Skeletal muscle satellite cell (primary cell): ENCODE measurements at regions not wholly inside any gene's neighbourhood (a gene's known extent, or its start where the extent isn't known, plus 50 kb on each side); places are given as distances from the start of the nearest gene placed in this dataset.

ENCODE experiments used
- H3K27me3 ChIP-seq: 2 replicates; pipeline ENCODE4 v1.7.0; 2013; ENCODE audit warnings: low read length; ENCODE audit not compliant: control insufficient read depth, insufficient read depth
- H3K36me3 ChIP-seq: 2 replicates; pipeline ENCODE4 v1.7.0; 2013; ENCODE audit warnings: mild to moderate bottlenecking, control low read depth, low read length; ENCODE audit not compliant: insufficient read depth
- H3K4me1 ChIP-seq: 2 replicates; pipeline ENCODE4 v1.7.0; 2013; ENCODE audit warnings: low read length; ENCODE audit not compliant: control insufficient read depth, insufficient read depth
- H3K4me2 ChIP-seq: 2 replicates; pipeline ENCODE4 v1.7.0; 2013; ENCODE audit warnings: mild to moderate bottlenecking, low read length
- H3K4me3 ChIP-seq: 2 replicates; pipeline ENCODE4 v1.7.0; 2013; ENCODE audit warnings: low read length
- H3K9ac ChIP-seq: 2 replicates; pipeline ENCODE4 v1.7.0; 2013; ENCODE audit warnings: mild to moderate bottlenecking, low read depth, low read length, moderate library complexity
- H3K9me3 ChIP-seq: replicated peaks from 2 replicates; pipeline ENCODE4 v1.7.0; 2013; ENCODE audit warnings: mild to moderate bottlenecking, control low read depth, low read length

DNA sequence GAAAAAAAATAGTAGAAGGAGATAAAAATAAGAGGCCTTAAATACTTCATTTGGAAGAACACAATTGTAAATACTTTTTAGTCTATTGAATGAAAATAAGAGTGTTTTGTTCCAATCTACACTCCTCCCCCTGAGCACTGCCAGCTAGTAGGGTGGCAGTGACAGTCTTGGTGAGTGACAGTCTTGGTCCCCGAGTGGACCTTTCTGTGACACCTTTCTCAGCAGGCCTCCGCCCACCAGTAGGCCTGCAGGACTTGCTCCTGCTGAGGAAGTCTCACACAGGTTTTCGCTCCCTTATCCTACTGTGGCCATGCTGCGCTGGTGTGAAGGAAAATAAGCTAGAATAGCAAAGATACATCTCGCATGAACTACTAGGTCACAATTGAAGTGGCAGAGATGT is 666.8 kb downstream of the NR4A2 start:
- Histone ChIP-seq H3K9ac (no peak overlapping the region), H3K27me3 (no peaks in the 10 kb centered on the region), H3K4me2 (no peak overlapping the region), H3K36me3 (no peaks in the 10 kb centered on the region), H3K4me1 (no peaks in the 10 kb centered on the region), H3K9me3 (no peaks in the 10 kb centered on the region), H3K4me3 (no peak overlapping the region)

DNA sequence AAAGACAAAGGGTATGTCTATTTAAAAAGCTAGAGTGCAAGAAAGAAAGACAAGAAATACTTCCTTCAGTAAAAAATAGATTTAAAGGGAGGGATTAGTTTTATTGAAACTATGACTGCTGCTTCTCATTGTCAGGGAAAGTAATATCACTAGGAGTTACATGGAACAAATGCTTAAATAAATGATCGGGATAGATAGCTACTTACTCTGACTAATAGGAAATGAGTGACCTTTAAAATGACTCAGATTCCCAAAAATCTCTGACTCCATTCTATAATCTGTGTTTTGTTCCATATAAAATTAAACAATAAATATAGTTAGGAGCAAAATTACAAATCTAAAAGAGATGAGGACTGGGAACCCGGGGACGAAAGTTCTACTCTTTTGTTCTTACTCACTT is 669.3 kb downstream of the NR4A2 start:
- Histone ChIP-seq H3K4me2 (no peak overlapping the region), H3K4me3 (no peak overlapping the region), H3K9me3 (no peaks in the 10 kb centered on the region), H3K4me1 (no peaks in the 10 kb centered on the region), H3K9ac (no peak overlapping the region), H3K27me3 (no peaks in the 10 kb centered on the region), H3K36me3 (no peaks in the 10 kb centered on the region)

DNA sequence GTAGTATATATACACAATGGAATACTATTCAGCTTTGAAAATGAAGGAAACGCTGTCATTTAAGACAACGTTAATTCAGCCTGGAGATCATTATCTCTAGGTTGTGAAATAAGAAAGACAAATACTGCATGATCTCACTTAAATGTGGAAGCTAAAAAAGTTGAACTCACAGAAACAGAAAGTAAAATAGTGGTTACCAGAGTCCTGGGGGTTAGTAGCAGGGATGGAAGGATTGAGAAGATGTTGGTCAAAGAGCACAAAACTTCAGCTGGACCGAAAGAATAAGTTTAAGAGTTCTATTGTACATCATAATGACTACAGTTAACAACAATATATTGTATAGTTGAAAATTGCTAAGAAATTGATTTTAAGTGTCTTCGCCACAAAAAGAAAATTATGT is 670.3 kb downstream of the NR4A2 start:
- Histone ChIP-seq H3K36me3 (no peaks in the 10 kb centered on the region), H3K4me1 (no peaks in the 10 kb centered on the region), H3K4me2 (no peak overlapping the region), H3K4me3 (no peak overlapping the region), H3K9me3 (no peaks in the 10 kb centered on the region), H3K9ac (no peak overlapping the region), H3K27me3 (no peaks in the 10 kb centered on the region)

DNA sequence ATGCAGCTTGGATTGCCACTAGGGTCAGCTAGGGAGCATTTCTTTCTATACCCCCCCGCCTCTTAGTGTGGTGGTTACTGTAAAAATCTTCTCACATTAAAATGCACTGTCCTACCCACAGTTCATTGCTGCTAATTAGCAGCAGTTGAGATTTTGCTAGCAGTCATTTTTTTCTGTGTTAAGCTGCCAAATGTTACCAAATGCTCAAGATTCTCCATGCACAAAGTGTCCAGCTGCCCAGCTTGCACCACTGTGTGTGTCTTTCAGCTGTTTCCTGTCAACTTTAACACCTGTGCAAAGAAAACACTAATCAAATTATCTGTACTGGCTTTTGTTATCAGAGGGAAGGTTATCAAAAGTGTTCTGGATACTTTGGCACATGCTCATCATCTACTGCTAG is 679.3 kb downstream of the NR4A2 start:
- no peaks in the 10 kb centered on the region for H3K27me3 ChIP-seq
- H3K4me1 ChIP-seq = no peaks in the 10 kb centered on the region
- no peak overlapping the region for H3K4me3 ChIP-seq
- no peaks in the 10 kb centered on the region for H3K9me3 ChIP-seq
- H3K9ac ChIP-seq = no peak overlapping the region
- no peaks in the 10 kb centered on the region for H3K36me3 ChIP-seq
- H3K4me2 ChIP-seq = no peak overlapping the region

DNA sequence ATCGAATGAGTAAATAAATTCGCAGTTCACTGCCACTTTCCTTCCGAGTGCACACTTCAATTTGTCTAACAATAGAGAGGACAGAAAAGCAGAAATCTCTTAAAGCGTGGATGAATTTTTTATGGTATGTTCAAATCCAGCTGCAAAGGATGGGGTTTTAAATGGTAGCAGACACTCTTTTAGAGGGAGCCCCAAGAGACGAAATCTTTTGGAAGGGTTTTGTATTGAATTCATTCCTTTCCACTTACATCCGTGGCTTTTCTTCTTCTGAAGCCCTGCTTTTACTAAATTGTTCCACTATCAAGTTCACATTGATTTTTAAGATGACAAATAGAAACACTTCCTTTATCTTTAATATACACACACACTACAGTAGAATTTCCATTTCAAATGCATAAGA is 680.7 kb downstream of the NR4A2 start:
- H3K4me3 ChIP-seq = no peak overlapping the region
- no peaks in the 10 kb centered on the region for H3K27me3 ChIP-seq
- no peaks in the 10 kb centered on the region for H3K9me3 ChIP-seq
- H3K4me1 ChIP-seq = no peaks in the 10 kb centered on the region
- H3K9ac ChIP-seq = no peak overlapping the region
- no peak overlapping the region for H3K4me2 ChIP-seq
- no peaks in the 10 kb centered on the region for H3K36me3 ChIP-seq

DNA sequence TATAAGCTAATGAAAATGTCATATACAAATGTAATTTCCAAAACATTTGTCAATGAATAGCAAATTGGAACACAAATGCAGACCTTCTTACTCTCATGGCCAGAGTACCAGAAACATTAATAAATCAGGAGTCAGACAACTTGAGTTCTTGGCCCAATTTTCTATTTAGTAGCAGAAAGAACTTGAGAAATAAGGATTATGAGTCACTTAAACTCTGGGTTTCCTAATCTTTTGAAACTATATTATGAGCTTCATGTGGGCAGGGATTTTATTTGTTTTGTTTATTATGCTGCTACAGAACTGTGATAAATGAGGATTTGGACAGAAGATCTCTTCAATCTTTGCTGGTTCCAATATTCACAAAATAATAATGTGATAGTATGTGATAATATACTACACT is 686.7 kb downstream of the NR4A2 start:
- H3K27me3 ChIP-seq = no peaks in the 10 kb centered on the region
- H3K36me3 ChIP-seq = no peaks in the 10 kb centered on the region
- H3K4me1 ChIP-seq = no peaks in the 10 kb centered on the region
- H3K9me3 ChIP-seq = no peaks in the 10 kb centered on the region
- no peak overlapping the region for H3K4me3 ChIP-seq
- no peak overlapping the region for H3K4me2 ChIP-seq
- H3K9ac ChIP-seq = no peak overlapping the region

DNA sequence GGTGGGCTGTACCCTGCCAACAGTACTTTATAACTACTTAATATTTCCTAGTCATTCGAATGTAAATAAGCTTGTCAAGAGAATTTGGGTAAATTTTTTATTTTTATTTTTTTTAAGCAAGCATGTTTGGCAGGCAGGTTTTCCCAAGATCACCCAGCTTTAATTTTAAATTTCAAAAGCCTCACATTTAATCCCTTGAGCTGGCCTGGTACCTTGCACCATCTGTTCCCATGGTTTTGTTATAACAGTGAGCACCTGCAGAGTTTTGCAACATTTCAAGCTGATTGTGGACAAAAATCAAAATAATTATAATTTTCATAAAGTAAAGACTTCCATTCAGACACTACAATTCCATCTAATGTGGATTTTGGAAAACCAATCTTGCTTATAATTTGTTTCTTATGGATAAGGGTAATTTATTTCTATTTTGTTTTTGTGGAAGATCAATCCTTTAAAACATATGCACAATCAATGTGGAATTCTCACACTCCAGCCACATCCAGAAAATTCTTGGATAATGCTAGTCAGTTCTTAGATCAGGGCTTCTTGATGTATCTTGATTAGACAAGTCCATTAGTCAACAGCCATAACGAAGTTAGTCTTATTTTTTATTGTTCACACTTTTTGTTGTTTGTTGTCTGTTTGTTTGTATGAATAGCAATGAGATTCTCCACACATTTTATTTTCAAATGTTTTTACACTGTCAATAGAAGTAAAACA is 689.3 kb downstream of the NR4A2 start:
- Histone ChIP-seq H3K9ac (no peak overlapping the region), H3K4me1 (no peaks in the 10 kb centered on the region), H3K36me3 (no peaks in the 10 kb centered on the region)

DNA sequence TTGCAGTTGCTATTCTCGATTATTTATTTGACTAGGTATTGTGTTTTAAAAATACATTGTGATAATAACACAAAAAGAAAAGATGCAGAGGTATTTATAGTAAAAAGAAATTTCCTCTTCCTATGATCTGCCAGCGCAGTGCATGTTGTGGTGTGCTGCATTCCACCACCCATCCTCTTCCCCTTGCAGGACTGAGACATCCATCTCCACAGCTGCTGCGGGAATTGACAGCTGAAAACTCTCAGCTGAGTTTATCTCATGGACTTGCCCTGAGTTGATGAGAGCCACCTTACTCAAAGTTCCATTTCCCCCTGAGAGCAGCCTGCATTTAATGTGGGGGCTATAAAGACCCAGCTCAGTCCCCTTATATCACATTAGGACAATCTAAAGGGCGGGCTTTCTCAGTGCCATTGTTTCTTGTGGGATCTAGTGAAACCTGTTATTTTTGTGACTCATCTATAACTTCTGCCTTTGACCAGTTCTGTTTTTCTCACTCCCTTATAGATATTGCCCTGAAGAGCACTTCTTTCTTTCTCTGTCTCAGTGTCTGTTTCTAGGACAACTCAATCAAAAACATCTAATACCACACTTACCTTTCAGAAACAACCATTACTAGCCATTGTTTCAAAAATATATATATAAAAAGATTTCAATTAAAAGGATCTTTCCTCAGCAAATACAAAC is 698.5 kb downstream of the NR4A2 start:
- Histone ChIP-seq H3K4me2 (no peak overlapping the region), H3K36me3 (no peaks in the 10 kb centered on the region), H3K27me3 (no peaks in the 10 kb centered on the region), H3K4me3 (no peak overlapping the region), H3K9me3 (no peaks in the 10 kb centered on the region), H3K9ac (no peak overlapping the region), H3K4me1 (no peaks in the 10 kb centered on the region)

More for the DNA sequence above, 689.3 kb downstream of the NR4A2 start:
- Histone ChIP-seq H3K9me3 (no peaks in the 10 kb centered on the region), H3K4me3 (no peak overlapping the region), H3K27me3 (no peaks in the 10 kb centered on the region), H3K4me2 (no peak overlapping the region)

DNA sequence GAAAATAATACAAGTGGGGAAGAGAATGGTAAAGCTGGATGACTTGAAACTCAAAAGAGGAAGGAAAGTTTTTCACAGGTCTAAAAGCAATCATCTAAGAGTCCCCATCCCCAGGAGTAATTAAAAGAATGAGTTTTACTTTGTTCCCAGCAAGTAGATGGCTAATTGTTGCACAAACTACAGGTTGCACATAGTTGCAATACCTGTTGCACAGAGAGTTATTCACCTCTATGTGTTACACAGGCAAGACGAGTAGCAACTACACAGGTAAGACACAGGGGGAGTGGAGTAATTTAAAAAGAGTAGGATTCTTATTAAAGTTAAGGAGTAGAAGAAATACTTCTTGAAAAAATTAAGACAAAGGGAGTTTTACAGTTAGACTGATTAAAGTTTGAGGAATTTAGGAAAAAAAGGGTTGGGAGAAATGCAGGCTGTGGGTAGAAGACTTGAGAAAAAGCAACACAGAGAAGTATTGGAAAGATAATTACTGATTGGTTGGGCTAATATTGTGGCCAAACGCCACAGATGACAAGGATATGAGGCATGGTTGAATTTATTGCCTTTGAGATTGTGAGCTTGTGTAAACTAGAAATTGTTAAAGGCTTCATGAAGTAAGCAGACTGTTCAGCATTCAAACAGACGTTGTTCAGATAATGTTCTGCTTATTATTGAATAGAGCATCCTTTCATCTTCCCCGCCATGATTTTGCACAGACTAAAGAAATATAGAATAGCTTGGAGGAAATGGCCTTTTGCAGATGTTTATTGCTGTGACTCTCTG is 699.3 kb downstream of the NR4A2 start:
- no peak overlapping the region for H3K9ac ChIP-seq
- no peaks in the 10 kb centered on the region for H3K27me3 ChIP-seq
- H3K9me3 ChIP-seq = no peaks in the 10 kb centered on the region
- no peaks in the 10 kb centered on the region for H3K36me3 ChIP-seq
- H3K4me1 ChIP-seq = no peaks in the 10 kb centered on the region
- H3K4me2 ChIP-seq = no peak overlapping the region
- H3K4me3 ChIP-seq = no peak overlapping the region

DNA sequence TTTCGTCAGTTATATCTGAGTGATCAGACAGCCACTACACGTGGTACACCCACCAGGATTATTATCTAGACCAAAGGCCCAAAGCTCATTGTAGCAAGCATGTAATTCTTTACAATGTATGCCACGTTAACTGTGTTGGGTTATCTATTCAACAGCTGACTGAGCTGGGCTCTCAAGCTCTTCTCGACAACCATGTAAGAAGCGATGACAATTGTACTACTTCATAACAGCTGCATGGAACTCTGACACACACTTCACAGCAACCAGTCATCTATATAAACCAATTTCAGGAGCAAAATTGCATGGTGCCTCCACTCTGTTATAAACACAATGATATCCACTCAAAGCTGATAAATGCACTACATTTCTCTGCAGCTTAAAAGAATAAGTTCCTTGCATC is 701.8 kb downstream of the NR4A2 start:
- Histone ChIP-seq H3K4me2 (no peak overlapping the region), H3K4me1 (no peaks in the 10 kb centered on the region), H3K9ac (no peak overlapping the region), H3K36me3 (no peaks in the 10 kb centered on the region), H3K9me3 (no peaks in the 10 kb centered on the region), H3K4me3 (no peak overlapping the region), H3K27me3 (no peaks in the 10 kb centered on the region)

DNA sequence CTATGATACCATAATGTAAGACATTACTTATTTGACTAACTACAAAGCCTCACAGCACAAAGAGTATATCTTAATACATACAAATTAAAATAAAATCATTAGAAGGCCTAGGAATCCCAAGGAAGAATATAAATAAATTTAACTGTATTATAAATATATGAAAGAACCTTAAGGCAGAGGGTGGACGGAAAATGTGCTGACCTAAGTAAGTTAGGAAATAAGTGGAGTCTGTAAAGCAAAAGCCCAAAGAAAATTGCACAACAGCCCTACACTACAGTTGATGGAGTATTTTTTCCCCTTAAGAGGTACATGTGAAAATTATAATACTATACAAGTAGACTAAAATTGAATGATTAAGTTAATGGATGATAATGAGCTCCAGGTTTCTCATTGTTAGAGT is 710.1 kb downstream of the NR4A2 start:
- Histone ChIP-seq H3K4me3 (no peak overlapping the region), H3K9me3 (no peaks in the 10 kb centered on the region), H3K27me3 (no peaks in the 10 kb centered on the region), H3K4me2 (no peak overlapping the region), H3K36me3 (no peaks in the 10 kb centered on the region), H3K4me1 (no peaks in the 10 kb centered on the region), H3K9ac (no peak overlapping the region)
